Fibroblast of lung (primary cell): ENCODE measurements at regions not wholly inside any gene's neighbourhood (a gene's known extent, or its start where the extent isn't known, plus 50 kb on each side); places are given as distances from the start of the nearest gene placed in this dataset.

Experiments
- EZH2 ChIP-seq: IDR thresholded peaks from 2 replicates; pipeline ENCODE4 v1.5.1; 2012; ENCODE audit warnings: low read length, control low read depth, mild to moderate bottlenecking; ENCODE audit errors: missing control alignments
- TF ChIP-seq, protein P1 (sequence below), 2 donors: IDR thresholded peaks in 1 of 2; conservative IDR thresholded peaks in 1 of 2; 1 replicate in 1 of 2; 2 replicates in 1 of 2; pipeline ENCODE4 v1.5.1; 2011 to 2012; ENCODE audit warnings: low read length in 2 of 2, control low read depth in 1 of 2, inconsistent platforms in 1 of 2, low read depth in 1 of 2, mild to moderate bottlenecking in 1 of 2

- TF ChIP-seq, protein P1, sequence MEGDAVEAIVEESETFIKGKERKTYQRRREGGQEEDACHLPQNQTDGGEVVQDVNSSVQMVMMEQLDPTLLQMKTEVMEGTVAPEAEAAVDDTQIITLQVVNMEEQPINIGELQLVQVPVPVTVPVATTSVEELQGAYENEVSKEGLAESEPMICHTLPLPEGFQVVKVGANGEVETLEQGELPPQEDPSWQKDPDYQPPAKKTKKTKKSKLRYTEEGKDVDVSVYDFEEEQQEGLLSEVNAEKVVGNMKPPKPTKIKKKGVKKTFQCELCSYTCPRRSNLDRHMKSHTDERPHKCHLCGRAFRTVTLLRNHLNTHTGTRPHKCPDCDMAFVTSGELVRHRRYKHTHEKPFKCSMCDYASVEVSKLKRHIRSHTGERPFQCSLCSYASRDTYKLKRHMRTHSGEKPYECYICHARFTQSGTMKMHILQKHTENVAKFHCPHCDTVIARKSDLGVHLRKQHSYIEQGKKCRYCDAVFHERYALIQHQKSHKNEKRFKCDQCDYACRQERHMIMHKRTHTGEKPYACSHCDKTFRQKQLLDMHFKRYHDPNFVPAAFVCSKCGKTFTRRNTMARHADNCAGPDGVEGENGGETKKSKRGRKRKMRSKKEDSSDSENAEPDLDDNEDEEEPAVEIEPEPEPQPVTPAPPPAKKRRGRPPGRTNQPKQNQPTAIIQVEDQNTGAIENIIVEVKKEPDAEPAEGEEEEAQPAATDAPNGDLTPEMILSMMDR (conservative IDR thresholded peaks at IDR 0.05 in 1 of 2, IDR thresholded peaks at IDR 0.05 in 1 of 2; ENCODE audit: low read depth in 1 of 2, low read length in 2 of 2) = no peak
- TF ChIP-seq EZH2 = no peak
These were observed 139.1 kb downstream of the SAMMSON start for GRCh38 chr3:70138606-70139005.
